B cell (primary cell): ENCODE measurements at regions not wholly inside any gene's neighbourhood (a gene's known extent, or its start where the extent isn't known, plus 50 kb on each side); places are given as distances from the start of the nearest gene placed in this dataset.

Experiments
- ATAC-seq: fragments of 200-7000 bp; cut with Tn5 transposase; one replicate; pipeline ENCODE4 v1.10.0; 2021; ENCODE audit warnings: low read depth, mild to moderate bottlenecking, moderate number of reproducible peaks, moderate library complexity
- CTCF ChIA-PET: fragments of 350-600 bp; sonication (Branson Sonifier 250); formaldehyde crosslinking; loops from one replicate; lab custom pipeline; 2021; ENCODE audit warnings: antibody characterized with exemption, inconsistent platforms; lab: Charles Lee
- POLR2A ChIA-PET: fragments of 350-600 bp; sonication (Branson Sonifier 250); formaldehyde crosslinking; loops from one replicate; lab custom pipeline; 2021; ENCODE audit warnings: antibody characterized with exemption; lab: Charles Lee
- DNase-seq: peaks from one replicate; pipeline ENCODE4 v3.0.0; 2013
- H2AFZ ChIP-seq: 2 replicates; pipeline ENCODE4 v1.6.1; 2012; ENCODE audit warnings: mild to moderate bottlenecking, low read depth, low read length; ENCODE audit not compliant: insufficient read depth, poor library complexity, severe bottlenecking
- H3K27ac ChIP-seq, 2 donors: 1 replicate in 1 of 2; 2 replicates in 1 of 2; pipeline ENCODE4 v1.5.1; 2012 to 2013; ENCODE audit warnings: low read length in 2 of 2, mild to moderate bottlenecking in 2 of 2, moderate library complexity in 1 of 2
- H3K27me3 ChIP-seq, 4 experiments: fragments of 200-600 bp in 1 of 4; sonication (generic) in 1 of 4; replicated peaks in 1 of 4; 1 replicate in 2 of 4; 2 replicates in 2 of 4; pipeline versions ENCODE4 v1.6.1 to v1.7.0; 2013 to 2016; ENCODE audit warnings: low read length in 3 of 4, mild to moderate bottlenecking in 2 of 4, mixed read lengths in 1 of 4, moderate library complexity in 1 of 4; ENCODE audit not compliant: insufficient read depth in 4 of 4, control insufficient read depth in 3 of 4; ENCODE audit errors: control extremely low read depth in 1 of 4
- H3K36me3 ChIP-seq, 2 experiments: replicated peaks in 1 of 2; 1 replicate in 1 of 2; 2 replicates in 1 of 2; pipeline versions ENCODE4 v1.6.1 to v1.7.1; 2013; ENCODE audit warnings: low read length in 1 of 2; ENCODE audit not compliant: insufficient read depth in 2 of 2, control insufficient read depth in 1 of 2; ENCODE audit errors: control extremely low read depth in 1 of 2, extremely low read depth in 1 of 2
- H3K4me1 ChIP-seq, 2 donors: fragments of 200-600 bp in 1 of 2; sonication (generic) in 1 of 2; 1 replicate in 1 of 2; 2 replicates in 1 of 2; pipeline versions ENCODE4 v1.5.1 to v1.6.1; 2013 to 2017; ENCODE audit warnings: low read length in 2 of 2; ENCODE audit not compliant: control insufficient read depth in 2 of 2, insufficient read depth in 2 of 2
- H3K4me2 ChIP-seq: replicated peaks from 2 replicates; pipeline ENCODE3; 2012; ENCODE audit warnings: mild to moderate bottlenecking, low read depth, low read length; ENCODE audit not compliant: poor library complexity, severe bottlenecking
- H3K4me3 ChIP-seq, 5 experiments: fragments of 200-600 bp in 1 of 5; sonication (generic) in 1 of 5; 1 replicate in 3 of 5; 2 replicates in 2 of 5; pipeline versions ENCODE4 v1.5.1 to v1.7.0; 2011 to 2016; ENCODE audit warnings: low read length in 4 of 5, mild to moderate bottlenecking in 4 of 5, low read depth in 2 of 5, control low read depth in 1 of 5, moderate library complexity in 1 of 5; ENCODE audit not compliant: insufficient read depth in 1 of 5; ENCODE audit errors: control extremely low read depth in 1 of 5, extremely low read depth in 1 of 5
- H3K79me2 ChIP-seq: fragments of 200-600 bp; sonication (generic); one replicate; pipeline ENCODE4 v1.6.0; 2016; ENCODE audit warnings: low read length; ENCODE audit not compliant: control insufficient read depth, insufficient read depth
- H3K9ac ChIP-seq: fragments of 200-600 bp; sonication (generic); 2 replicates; pipeline ENCODE4 v1.6.1; 2017; ENCODE audit warnings: mild to moderate bottlenecking, low read length, moderate library complexity
- H3K9me3 ChIP-seq, 3 donors: one replicate each; pipeline versions ENCODE4 v1.6.1 to v1.7.1; 2013; ENCODE audit warnings: low read length in 2 of 3; ENCODE audit not compliant: control insufficient read depth in 2 of 3, insufficient read depth in 1 of 3; ENCODE audit errors: control extremely low read depth in 1 of 3
- H4K20me1 ChIP-seq: 2 replicates; pipeline ENCODE4 v1.6.0; 2012; ENCODE audit warnings: mild to moderate bottlenecking, low read length; ENCODE audit not compliant: insufficient read depth, control insufficient read depth, poor library complexity, severe bottlenecking
- H3K27ac Mint-ChIP-seq: one replicate; pipeline ENCODE4 v1.8.0; 2021; ENCODE audit warnings: mixed read lengths
- H3K27me3 Mint-ChIP-seq: one replicate; pipeline ENCODE4 v1.8.0; 2021; ENCODE audit warnings: mixed read lengths
- H3K4me1 Mint-ChIP-seq: one replicate; pipeline ENCODE4 v1.8.0; 2021; ENCODE audit warnings: mixed read lengths
- H3K4me3 Mint-ChIP-seq: one replicate; pipeline ENCODE4 v1.8.0; 2021; ENCODE audit warnings: mixed read lengths
- H3K9me3 Mint-ChIP-seq: one replicate; pipeline ENCODE4 v1.8.0; 2022; ENCODE audit warnings: mixed read lengths; ENCODE audit not compliant: insufficient read depth
- EZH2 ChIP-seq: IDR thresholded peaks from 2 replicates; pipeline ENCODE4 v1.6.1; 2012; ENCODE audit warnings: borderline replicate concordance, low read depth, mild to moderate bottlenecking, moderate library complexity, low read length; ENCODE audit not compliant: insufficient read depth, poor library complexity, severe bottlenecking
- WGBS: methylation state at CpG from one replicate; pipeline ENCODE4 v1.1.5; 2013; ENCODE audit warnings: missing lambda C conversion rate; ENCODE audit not compliant: insufficient coverage; 5-methylcytosine and 5-hydroxymethylcytosine counted together
- intact Hi-C: fragments of 100-400 bp; cut with micrococcal nuclease; formaldehyde crosslinking; loops from one replicate; pipeline ENCODE4 v1.10.0; 2022
- TF ChIP-seq, protein P1 (sequence below): fragments of 200-600 bp; IDR thresholded peaks from one replicate; pipeline ENCODE4 v1.8.0; 2022; ENCODE audit warnings: antibody characterized with exemption, mild to moderate bottlenecking

DNA sequence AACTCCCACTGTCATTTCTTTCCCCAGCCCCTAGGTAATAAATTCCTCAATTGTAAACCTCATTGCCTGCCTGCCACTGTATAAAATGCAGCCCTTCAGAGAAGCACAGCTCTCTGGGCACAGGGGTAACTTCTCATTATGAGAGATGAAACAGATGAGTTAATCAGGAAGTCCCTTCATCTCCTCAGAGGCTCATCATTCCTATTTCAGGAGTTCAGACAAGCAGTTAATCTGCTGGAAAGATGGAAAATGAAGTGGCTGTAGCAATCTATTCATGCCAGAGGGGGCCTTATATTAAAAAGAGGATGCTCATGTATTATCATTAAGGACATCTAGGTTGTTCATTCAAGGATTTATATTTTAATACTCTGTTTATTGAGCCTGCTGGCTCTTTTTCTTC lies 519.5 kb upstream of the LMCD1 start:
- no peaks in the 10 kb centered on the region for H3K4me1 Mint-ChIP-seq
- Histone ChIP-seq H3K27ac (no peak overlapping the region), H4K20me1 (no peaks in the 10 kb centered on the region), H3K4me1 (no peaks in the 10 kb centered on the region), H3K36me3 (no peaks in the 10 kb centered on the region), H3K79me2 (no peaks in the 10 kb centered on the region), H3K27me3 (no peaks in the 10 kb centered on the region), H3K9ac (no peak overlapping the region), H2AFZ (no peak overlapping the region), H3K4me3 (no peak overlapping the region), H3K9me3 (peaks cover 0 to 7% (median 0%) of the 10 kb centered on the region in 3 donors), H3K4me2 (no peak overlapping the region)
- H3K27me3 Mint-ChIP-seq = no peaks in the 10 kb centered on the region
- H3K27ac Mint-ChIP-seq = no peak overlapping the region
- DNase-seq (no peak), ATAC-seq (no peak)
- no peaks in the 10 kb centered on the region for H3K9me3 Mint-ChIP-seq
- intact Hi-C loops = no loop called here
- TF ChIP-seq, protein P1, sequence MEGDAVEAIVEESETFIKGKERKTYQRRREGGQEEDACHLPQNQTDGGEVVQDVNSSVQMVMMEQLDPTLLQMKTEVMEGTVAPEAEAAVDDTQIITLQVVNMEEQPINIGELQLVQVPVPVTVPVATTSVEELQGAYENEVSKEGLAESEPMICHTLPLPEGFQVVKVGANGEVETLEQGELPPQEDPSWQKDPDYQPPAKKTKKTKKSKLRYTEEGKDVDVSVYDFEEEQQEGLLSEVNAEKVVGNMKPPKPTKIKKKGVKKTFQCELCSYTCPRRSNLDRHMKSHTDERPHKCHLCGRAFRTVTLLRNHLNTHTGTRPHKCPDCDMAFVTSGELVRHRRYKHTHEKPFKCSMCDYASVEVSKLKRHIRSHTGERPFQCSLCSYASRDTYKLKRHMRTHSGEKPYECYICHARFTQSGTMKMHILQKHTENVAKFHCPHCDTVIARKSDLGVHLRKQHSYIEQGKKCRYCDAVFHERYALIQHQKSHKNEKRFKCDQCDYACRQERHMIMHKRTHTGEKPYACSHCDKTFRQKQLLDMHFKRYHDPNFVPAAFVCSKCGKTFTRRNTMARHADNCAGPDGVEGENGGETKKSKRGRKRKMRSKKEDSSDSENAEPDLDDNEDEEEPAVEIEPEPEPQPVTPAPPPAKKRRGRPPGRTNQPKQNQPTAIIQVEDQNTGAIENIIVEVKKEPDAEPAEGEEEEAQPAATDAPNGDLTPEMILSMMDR = no peak
- no peak for TF ChIP-seq EZH2
- CTCF ChIA-PET = no interaction called here
- H3K4me3 Mint-ChIP-seq = no peak overlapping the region
- POLR2A ChIA-PET = no interaction called here

DNA sequence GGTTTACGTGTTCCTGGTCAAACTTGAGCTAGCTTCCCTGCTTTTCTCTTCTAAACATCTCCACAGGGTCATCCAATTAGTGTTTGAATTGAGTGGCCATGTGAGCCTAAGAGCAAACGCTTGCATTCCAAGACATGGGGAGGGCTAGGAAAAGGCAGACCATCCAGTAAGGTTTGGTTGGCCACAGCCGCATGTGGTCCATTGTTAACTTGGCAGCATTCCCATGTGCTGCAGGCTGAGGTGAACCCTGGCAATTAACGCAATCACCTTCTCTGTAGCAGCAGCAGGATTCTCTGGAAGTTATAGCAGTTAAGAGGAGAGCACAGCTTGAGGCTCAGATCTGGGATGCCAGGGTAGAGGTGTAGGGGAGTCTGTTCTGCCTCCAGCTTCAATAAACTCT lies 502.2 kb upstream of the LMCD1 start:
- Mint-ChIP-seq H3K4me3 (no peak overlapping the region), H3K27ac (no peak overlapping the region), H3K9me3 (no peaks in the 10 kb centered on the region), H3K27me3 (no peaks in the 10 kb centered on the region), H3K4me1 (no peaks in the 10 kb centered on the region)
- CTCF ChIA-PET = no interaction called here
- H3K9ac ChIP-seq = no peak overlapping the region
- intact Hi-C loops = no loop called here
- DNase-seq = no peak
- no peak overlapping the region for H3K27ac ChIP-seq
- peaks cover 0 to 4% (median 0%) of the 10 kb centered on the region in 3 donors for H3K9me3 ChIP-seq
- TF ChIP-seq, protein P1 = no peak
- TF ChIP-seq EZH2 = no peak
- no peak overlapping the region for H3K4me2 ChIP-seq
- H3K4me1 ChIP-seq = no peaks in the 10 kb centered on the region
- no peak overlapping the region for H2AFZ ChIP-seq
- H4K20me1 ChIP-seq = no peaks in the 10 kb centered on the region
- H3K36me3 ChIP-seq = no peaks in the 10 kb centered on the region
- POLR2A ChIA-PET = no interaction called here
- ATAC-seq = no peak
- H3K4me3 ChIP-seq = no peak overlapping the region
- H3K79me2 ChIP-seq = no peaks in the 10 kb centered on the region
- WGBS = 90% methylated on average over 3 of the region's 4 CpGs
- H3K27me3 ChIP-seq = no peaks in the 10 kb centered on the region
